H9 (cell line): ENCODE measurements at regions not wholly inside any gene's neighbourhood (a gene's known extent, or its start where the extent isn't known, plus 50 kb on each side); places are given as distances from the start of the nearest gene placed in this dataset.

Experiments
- DNase-seq: peaks from one replicate; pipeline ENCODE4 v3.0.0-alpha.2; 2017
- H2AFZ ChIP-seq: one replicate; pipeline ENCODE4 v1.6.1; 2013; ENCODE audit warnings: mild to moderate bottlenecking, low read length, control low read depth, moderate library complexity
- H2AK5ac ChIP-seq: 2 replicates; pipeline ENCODE4 v1.6.1; 2013; ENCODE audit warnings: low read length, control low read depth, mixed read lengths; ENCODE audit not compliant: insufficient read length
- H2BK120ac ChIP-seq: one replicate; pipeline ENCODE4 v1.6.1; 2013; ENCODE audit warnings: low read depth, mild to moderate bottlenecking, low read length, control low read depth, inconsistent platforms; ENCODE audit not compliant: poor library complexity, severe bottlenecking
- H2BK12ac ChIP-seq: 2 replicates; pipeline ENCODE4 v1.6.1; 2013; ENCODE audit warnings: low read length, control low read depth, mixed read lengths, low read depth; ENCODE audit not compliant: insufficient read length
- H2BK15ac ChIP-seq: 2 replicates; pipeline ENCODE4 v1.6.1; 2013; ENCODE audit warnings: low read depth, low read length, control low read depth
- H2BK20ac ChIP-seq: one replicate; pipeline ENCODE4 v1.6.1; 2013; ENCODE audit warnings: low read depth, mild to moderate bottlenecking, low read length, control low read depth, inconsistent platforms; ENCODE audit not compliant: poor library complexity, severe bottlenecking
- H2BK5ac ChIP-seq: 2 replicates; pipeline ENCODE4 v1.6.1; 2013; ENCODE audit warnings: low read length, control low read depth, mixed read lengths; ENCODE audit not compliant: insufficient read length
- H3K14ac ChIP-seq: 2 replicates; pipeline ENCODE4 v1.6.1; 2013; ENCODE audit warnings: low read length, control low read depth; ENCODE audit not compliant: insufficient read depth
- H3K18ac ChIP-seq: 2 replicates; pipeline ENCODE4 v1.6.1; 2013; ENCODE audit warnings: low read depth, mild to moderate bottlenecking, mixed read lengths, low read length, control low read depth; ENCODE audit not compliant: insufficient read length
- H3K23ac ChIP-seq: 2 replicates; pipeline ENCODE4 v1.6.1; 2013; ENCODE audit warnings: low read length, control low read depth, mixed read lengths, low read depth; ENCODE audit not compliant: insufficient read length
- H3K23me2 ChIP-seq: 2 replicates; pipeline ENCODE4 v1.6.1; 2013; ENCODE audit warnings: low read depth, mild to moderate bottlenecking, mixed read lengths, low read length, control low read depth; ENCODE audit not compliant: insufficient read length, poor library complexity, severe bottlenecking
- H3K27ac ChIP-seq: 2 replicates; pipeline ENCODE4 v1.5.1; 2013; ENCODE audit warnings: low read length, control low read depth, mixed read lengths, low read depth; ENCODE audit not compliant: insufficient read length
- H3K27me3 ChIP-seq: 2 replicates; pipeline ENCODE4 v1.6.1; 2013; ENCODE audit warnings: low read length, control low read depth, inconsistent platforms; ENCODE audit not compliant: insufficient read depth
- H3K4ac ChIP-seq: 2 replicates; pipeline ENCODE4 v1.6.1; 2013; ENCODE audit warnings: low read depth, mild to moderate bottlenecking, control low read depth, inconsistent platforms, low read length, moderate library complexity
- H3K4me1 ChIP-seq: 2 replicates; pipeline ENCODE4 v1.6.1; 2013; ENCODE audit warnings: low read length, control low read depth, inconsistent platforms; ENCODE audit not compliant: insufficient read depth
- H3K4me2 ChIP-seq: 2 replicates; pipeline ENCODE4 v1.6.1; 2013; ENCODE audit warnings: low read length, control low read depth, mixed read lengths; ENCODE audit not compliant: insufficient read length, insufficient read depth
- H3K56ac ChIP-seq: 2 replicates; pipeline ENCODE4 v1.6.1; 2013; ENCODE audit warnings: low read depth, mild to moderate bottlenecking, mixed read lengths, low read length, control low read depth; ENCODE audit not compliant: insufficient read length
- H3K79me1 ChIP-seq: 2 replicates; pipeline ENCODE4 v1.6.1; 2013; ENCODE audit warnings: low read depth, mild to moderate bottlenecking, moderate library complexity, low read length, control low read depth, inconsistent platforms; ENCODE audit not compliant: insufficient read depth, poor library complexity, severe bottlenecking
- H3K79me2 ChIP-seq: 2 replicates; pipeline ENCODE4 v1.6.1; 2013; ENCODE audit warnings: low read length, control low read depth, inconsistent platforms; ENCODE audit not compliant: insufficient read depth
- H3K9ac ChIP-seq: 2 replicates; pipeline ENCODE4 v1.6.1; 2013; ENCODE audit warnings: low read length, control low read depth, mixed read lengths; ENCODE audit not compliant: insufficient read length; ENCODE audit errors: extremely low read depth
- H3K9me3 ChIP-seq: one replicate; pipeline ENCODE4 v1.6.1; 2013; ENCODE audit warnings: low read depth, low read length, inconsistent platforms; ENCODE audit not compliant: control insufficient read depth
- H3T11ph ChIP-seq: one replicate; pipeline ENCODE4 v1.6.1; 2013; ENCODE audit warnings: mild to moderate bottlenecking, low read length, control low read depth, inconsistent platforms
- H4K20me1 ChIP-seq: one replicate; pipeline ENCODE4 v1.6.1; 2013; ENCODE audit not compliant: control insufficient read depth, insufficient read length, insufficient read depth
- H4K5ac ChIP-seq: 2 replicates; pipeline ENCODE4 v1.6.1; 2013; ENCODE audit warnings: low read depth, mild to moderate bottlenecking, mixed read lengths, low read length, control low read depth; ENCODE audit not compliant: insufficient read length
- H4K8ac ChIP-seq: replicated peaks from 2 replicates; pipeline ENCODE4 v1.6.1; 2013; ENCODE audit warnings: low read length, control low read depth, mixed read lengths, low read depth; ENCODE audit not compliant: insufficient read length
- H4K91ac ChIP-seq: 2 replicates; pipeline ENCODE4 v1.6.1; 2013; ENCODE audit warnings: low read depth, mild to moderate bottlenecking, moderate library complexity, mixed read lengths, low read length, control low read depth; ENCODE audit not compliant: insufficient read length
- H3K27ac Mint-ChIP-seq, 3 experiments: 2 replicates in 2 of 3; 3 replicates in 1 of 3; pipeline ENCODE4 v1.8.0; 2020 to 2021; ENCODE audit warnings: mixed read lengths in 3 of 3, mild to moderate bottlenecking in 1 of 3, moderate library complexity in 1 of 3
- H3K27me3 Mint-ChIP-seq: 2 replicates; pipeline ENCODE4 v1.8.0; 2021; ENCODE audit warnings: low read depth, mild to moderate bottlenecking, moderate library complexity, mixed read lengths
- H3K36me3 Mint-ChIP-seq, 3 experiments: 2 replicates in 2 of 3; 3 replicates in 1 of 3; pipeline ENCODE4 v1.8.0; 2020 to 2021; ENCODE audit warnings: low read depth in 3 of 3, mixed read lengths in 3 of 3; ENCODE audit not compliant: insufficient read depth in 1 of 3
- H3K4me1 Mint-ChIP-seq, 2 experiments: 2 replicates each; pipeline ENCODE4 v1.8.0; 2020; ENCODE audit warnings: mixed read lengths in 2 of 2
- H3K4me3 Mint-ChIP-seq, 2 experiments: 2 replicates in 1 of 2; 3 replicates in 1 of 2; pipeline ENCODE4 v1.8.0; 2020 to 2021; ENCODE audit warnings: mild to moderate bottlenecking in 2 of 2, mixed read lengths in 2 of 2, moderate library complexity in 1 of 2
- H3K9me3 Mint-ChIP-seq, 2 experiments: 2 replicates in 1 of 2; 3 replicates in 1 of 2; pipeline ENCODE4 v1.8.0; 2020; ENCODE audit warnings: mild to moderate bottlenecking in 2 of 2, mixed read lengths in 2 of 2, moderate library complexity in 1 of 2
- WGBS: extraction: QIAGEN DNeasy Blood & Tissue Kit; methylation state at CpG from one replicate; pipeline ENCODE4 v1.1.7; 2013; ENCODE audit warnings: missing lambda C conversion rate, low lambda C conversion rate, mixed read lengths; ENCODE audit not compliant: insufficient read length; ENCODE audit errors: extremely low coverage; 5-methylcytosine and 5-hydroxymethylcytosine counted together
- TF ChIP-seq, protein P1 (sequence below): fragments of 200-600 bp; sonication (generic); conservative IDR thresholded peaks from 3 replicates; pipeline ENCODE4 v1.8.0; 2021; ENCODE audit warnings: antibody characterized with exemption, mild to moderate bottlenecking

DNA sequence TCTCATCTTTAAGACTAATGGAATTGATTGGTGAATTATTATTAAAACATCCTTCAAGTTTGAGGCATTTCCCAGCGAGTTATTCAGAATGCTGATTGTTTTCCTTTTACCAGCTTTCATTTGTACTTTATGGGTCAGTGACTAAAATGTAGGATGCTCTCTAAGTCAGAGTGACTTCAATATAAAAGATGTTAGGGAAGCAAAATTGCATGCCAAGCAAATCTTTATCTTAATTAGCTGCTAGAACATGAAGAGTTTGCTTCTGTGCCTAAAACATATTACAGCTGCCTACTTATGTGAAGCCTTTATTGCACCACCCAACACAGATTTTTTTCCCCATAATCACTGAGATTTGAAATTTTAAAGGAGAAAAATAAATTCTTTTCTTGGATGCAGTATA lies 79.8 kb upstream of the CYYR1 start:
- Mint-ChIP-seq H3K4me3 (no peak overlapping the region), H3K4me1 (no peaks in the 10 kb centered on the region), H3K27me3 (no peaks in the 10 kb centered on the region; the same call in 1 of the 2 replicates)

More for the DNA sequence above, 79.8 kb upstream of the CYYR1 start:
- Histone ChIP-seq H2AFZ (no peak overlapping the region), H3K9ac (no peak overlapping the region), H2BK120ac (no peak overlapping the region), H3K4ac (no peak overlapping the region), H4K5ac (no peak overlapping the region), H3K14ac (no peak overlapping the region), H3K79me1 (no peaks in the 10 kb centered on the region), H3K79me2 (no peaks in the 10 kb centered on the region), H2BK20ac (no peak overlapping the region), H3K27ac (no peak overlapping the region), H2BK15ac (no peak overlapping the region), H3K23ac (no peak overlapping the region), H2BK5ac (no peak overlapping the region), H2BK12ac (no peak overlapping the region), H3K4me2 (no peak overlapping the region), H3K23me2 (no peaks in the 10 kb centered on the region), H3K9me3 (no peaks in the 10 kb centered on the region), H4K91ac (no peak overlapping the region), H3K56ac (no peak overlapping the region), H3K18ac (no peak overlapping the region), H3T11ph (no peak overlapping the region), H4K20me1 (no peaks in the 10 kb centered on the region), H4K8ac (no peak overlapping the region), H3K27me3 (no peaks in the 10 kb centered on the region), H2AK5ac (no peak overlapping the region), H3K4me1 (no peaks in the 10 kb centered on the region)
- Mint-ChIP-seq H3K36me3 (no peaks in the 10 kb centered on the region; a peak in 1 of 7 replicates), H3K27ac (no peak overlapping the region), H3K9me3 (no peaks in the 10 kb centered on the region; a peak in 1 of 5 replicates)
- no CpG with 5 or more reads among the region's 1 CpG for WGBS
- DNase-seq, result no peak
- TF ChIP-seq, protein P1, sequence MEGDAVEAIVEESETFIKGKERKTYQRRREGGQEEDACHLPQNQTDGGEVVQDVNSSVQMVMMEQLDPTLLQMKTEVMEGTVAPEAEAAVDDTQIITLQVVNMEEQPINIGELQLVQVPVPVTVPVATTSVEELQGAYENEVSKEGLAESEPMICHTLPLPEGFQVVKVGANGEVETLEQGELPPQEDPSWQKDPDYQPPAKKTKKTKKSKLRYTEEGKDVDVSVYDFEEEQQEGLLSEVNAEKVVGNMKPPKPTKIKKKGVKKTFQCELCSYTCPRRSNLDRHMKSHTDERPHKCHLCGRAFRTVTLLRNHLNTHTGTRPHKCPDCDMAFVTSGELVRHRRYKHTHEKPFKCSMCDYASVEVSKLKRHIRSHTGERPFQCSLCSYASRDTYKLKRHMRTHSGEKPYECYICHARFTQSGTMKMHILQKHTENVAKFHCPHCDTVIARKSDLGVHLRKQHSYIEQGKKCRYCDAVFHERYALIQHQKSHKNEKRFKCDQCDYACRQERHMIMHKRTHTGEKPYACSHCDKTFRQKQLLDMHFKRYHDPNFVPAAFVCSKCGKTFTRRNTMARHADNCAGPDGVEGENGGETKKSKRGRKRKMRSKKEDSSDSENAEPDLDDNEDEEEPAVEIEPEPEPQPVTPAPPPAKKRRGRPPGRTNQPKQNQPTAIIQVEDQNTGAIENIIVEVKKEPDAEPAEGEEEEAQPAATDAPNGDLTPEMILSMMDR, result no peak
